ENCODE measurements at regions not wholly inside any gene's neighbourhood (a gene's known extent, or its start where the extent isn't known, plus 50 kb on each side); places are given as distances from the start of the nearest gene placed in this dataset.

- TF ChIP-seq CTCF (IDR thresholded peaks at IDR 0.05): no peak
- TF ChIP-seq POLR2A (IDR thresholded peaks at IDR 0.05): no peak
- TF ChIP-seq POLR2AphosphoS5 (IDR thresholded peaks at IDR 0.05): no peak
These were observed 541.5 kb upstream of the DPP6 start for GRCh38 chr7:153510674-153511073.
